HG02852 (cell line): ENCODE measurements at regions not wholly inside any gene's neighbourhood (a gene's known extent, or its start where the extent isn't known, plus 50 kb on each side); places are given as distances from the start of the nearest gene placed in this dataset.

Experiments used
- ATAC-seq: cut with Tn5 transposase; IDR thresholded peaks from one replicate; pipeline ENCODE4 v1.9.1; 2021; ENCODE audit warnings: mild to moderate bottlenecking, moderate library complexity; ENCODE audit not compliant: unreplicated experiment

GRCh38 chr4:22233230-22233629, 282.6 kb downstream of the ADGRA3 start:
- no peak for ATAC-seq

DNA sequence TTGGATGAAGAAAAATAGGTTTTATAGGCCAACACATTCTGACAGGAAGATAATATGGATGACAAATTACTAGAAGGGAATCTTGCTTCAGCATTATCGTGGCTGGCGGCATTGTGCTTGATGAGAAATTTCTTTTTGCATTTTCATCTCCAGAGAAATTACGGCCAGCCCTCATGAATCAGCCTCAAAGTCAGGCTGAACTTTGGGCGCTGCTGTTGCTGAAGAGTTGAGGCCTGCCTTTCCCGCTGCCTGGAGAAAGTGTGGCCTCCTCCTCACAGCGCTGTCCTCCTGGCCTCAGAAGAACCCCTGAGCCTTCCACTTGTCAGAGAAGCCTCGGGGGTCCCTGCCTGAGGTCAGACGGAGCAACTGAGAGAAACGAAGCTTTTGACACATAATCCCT, 272.4 kb upstream of the KCNIP4 start:
- no peak for ATAC-seq

DNA sequence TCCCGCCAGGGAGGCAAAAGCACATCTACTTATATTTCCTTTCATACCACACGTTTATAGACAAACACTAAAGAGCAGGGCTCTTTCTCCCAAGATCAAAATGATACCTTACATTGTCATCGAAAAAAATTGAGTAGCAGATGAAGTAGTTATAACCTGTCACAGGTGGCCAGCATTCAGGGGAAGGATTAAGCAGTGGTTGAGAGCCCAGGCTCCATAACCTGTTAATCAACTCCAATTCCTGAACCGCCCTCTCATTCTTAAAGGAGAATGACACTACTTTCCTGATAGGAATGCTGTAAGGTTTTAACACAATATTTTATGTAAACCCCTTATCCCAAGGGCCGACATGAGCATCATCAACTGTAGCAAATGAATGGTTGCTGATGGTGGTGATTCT, 268.9 kb upstream of the KCNIP4 start:
- no peak for ATAC-seq

DNA sequence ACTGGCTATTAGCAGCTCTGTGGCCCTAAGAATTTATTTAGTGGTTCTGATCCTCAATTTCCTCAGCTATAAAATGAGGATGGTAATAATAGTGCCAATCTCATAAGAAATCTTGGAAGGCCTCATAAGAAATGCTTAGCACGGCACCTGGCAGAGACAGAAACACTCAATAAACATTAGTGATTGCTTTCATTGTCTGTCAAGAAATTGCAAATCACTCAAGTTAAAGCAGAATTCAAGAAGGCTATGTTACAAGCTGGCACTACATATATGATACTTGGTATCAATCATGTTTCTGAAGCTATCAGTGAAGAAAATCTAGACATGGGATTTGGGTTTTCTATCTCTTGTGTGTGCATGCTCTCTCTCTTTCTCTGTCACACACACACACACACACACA, 267.7 kb upstream of the KCNIP4 start:
- ATAC-seq = no peak

- no peak for ATAC-seq
Observed at GRCh38 chr4:22215084-22215483, 266.5 kb upstream of the KCNIP4 start.

GRCh38 chr4:22203711-22204011, 255.1 kb upstream of the KCNIP4 start:
- no peak for ATAC-seq

GRCh38 chr4:22202975-22203710, 254.6 kb upstream of the KCNIP4 start:
- no peak for ATAC-seq

DNA sequence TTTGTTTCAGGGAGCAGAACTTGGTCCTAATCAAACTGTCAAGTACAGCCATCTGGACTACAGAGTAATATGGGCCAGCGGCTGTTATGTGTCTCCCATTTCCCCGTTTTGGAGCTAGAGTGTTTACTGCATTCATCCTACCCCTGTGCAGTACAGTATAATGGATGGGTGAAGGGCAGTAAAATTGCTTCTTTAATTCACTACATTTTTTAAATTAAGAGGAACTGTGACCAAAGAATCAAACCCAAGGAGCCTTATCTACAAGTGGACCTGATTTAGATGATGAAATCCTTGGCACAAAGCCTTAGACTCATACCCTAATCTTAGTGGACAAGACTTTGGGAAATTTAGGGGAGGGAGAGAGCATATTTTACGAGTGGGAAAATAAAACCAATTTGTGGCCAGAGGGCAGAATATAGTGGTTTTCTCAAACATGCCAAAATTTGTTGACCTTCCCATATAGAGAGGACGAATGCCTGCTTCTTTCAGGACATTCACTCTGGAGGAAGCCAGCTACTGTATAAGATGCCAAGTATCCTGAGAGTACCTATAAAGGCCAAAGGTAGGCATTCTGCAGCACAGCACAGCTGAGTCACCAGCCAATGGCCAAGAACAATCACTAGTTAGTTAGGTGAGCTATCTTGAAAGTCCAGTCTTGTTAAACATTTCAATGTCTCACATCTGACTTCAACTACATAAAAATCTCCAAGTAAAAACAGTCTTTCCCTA, 253.8 kb upstream of the KCNIP4 start:
- ATAC-seq = no peak

DNA sequence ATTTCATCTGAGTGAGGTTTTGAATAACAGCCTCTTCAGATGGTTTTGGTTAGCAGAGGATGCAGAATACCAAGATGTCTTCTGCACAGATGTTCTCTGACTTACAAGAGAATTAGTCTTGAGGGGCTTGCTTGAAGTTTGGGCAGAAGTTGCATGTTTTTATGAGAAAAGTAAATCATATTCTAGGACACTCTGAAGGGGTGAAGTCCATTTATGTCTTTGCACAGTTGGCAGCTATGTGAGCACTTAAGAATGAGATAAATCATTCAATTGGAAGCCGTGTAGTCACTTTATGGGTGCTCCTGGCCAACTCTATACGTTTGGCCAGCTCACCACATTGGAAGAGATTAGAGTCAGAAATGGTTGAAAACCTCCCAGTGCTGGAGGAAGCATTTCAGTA, 252.7 kb upstream of the KCNIP4 start:
- ATAC-seq = no peak

DNA sequence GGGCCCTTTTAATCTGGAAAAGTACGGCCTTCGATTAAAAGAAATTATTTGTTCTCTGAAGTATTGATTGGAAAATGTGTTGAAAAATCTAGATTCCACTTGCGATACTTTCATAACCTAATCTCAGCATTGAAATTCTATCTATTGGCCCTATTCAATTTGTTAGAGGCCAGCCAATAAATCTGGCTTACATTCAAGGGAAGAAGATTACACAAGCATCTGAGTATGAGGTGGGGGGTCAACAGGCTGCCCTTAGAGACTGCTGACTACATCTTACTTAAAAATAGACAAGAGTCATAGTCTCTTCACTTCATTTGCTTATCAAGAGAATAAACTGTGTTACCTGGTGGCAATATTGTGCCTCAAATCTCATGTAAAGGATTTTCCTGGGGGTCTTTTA, 248.0 kb upstream of the KCNIP4 start:
- ATAC-seq = no peak

DNA sequence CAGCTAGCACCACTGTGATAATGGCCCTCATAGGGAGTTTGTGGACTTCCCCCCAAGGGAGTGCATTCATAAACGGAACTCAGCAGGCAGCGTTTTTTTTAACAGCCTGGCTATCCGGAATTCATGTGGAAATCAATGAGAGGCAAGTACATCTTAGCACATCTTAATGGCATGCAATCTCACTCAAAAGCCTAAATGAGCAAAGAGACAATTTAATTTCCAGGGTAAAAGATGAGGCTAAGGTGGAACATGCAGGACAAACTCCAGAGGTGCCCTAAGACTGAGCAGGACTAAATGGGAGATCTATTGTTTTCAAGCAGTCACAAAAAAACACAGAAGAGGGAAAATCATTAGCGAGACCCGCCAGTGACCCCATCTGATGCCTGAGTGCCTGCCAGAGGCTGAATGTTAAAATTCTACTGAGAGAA, 243.5 kb upstream of the KCNIP4 start:
- no peak for ATAC-seq

DNA sequence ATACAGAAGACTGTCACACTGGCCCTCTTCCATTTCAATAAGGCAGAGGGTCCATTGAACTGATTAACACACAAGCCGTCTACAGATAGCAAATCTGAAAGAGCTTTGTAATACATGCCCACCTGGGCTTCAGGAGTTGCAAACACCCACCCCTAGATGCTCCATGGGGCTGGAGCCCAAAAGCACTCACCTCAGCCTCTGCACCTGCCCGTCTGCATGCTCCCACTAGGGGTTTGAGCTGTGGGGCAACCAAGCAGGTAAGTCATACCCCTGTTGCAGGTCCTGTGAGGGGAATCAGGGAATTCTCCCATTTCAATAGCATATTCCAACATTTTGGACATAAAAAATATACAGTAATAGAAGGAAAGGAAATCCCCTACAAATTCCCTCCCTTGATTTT, 243.0 kb upstream of the KCNIP4 start:
- ATAC-seq = no peak

- ATAC-seq = no peak
Observed at GRCh38 chr4:22190855-22191254, 242.3 kb upstream of the KCNIP4 start.

GRCh38 chr4:22187203-22187820, 238.7 kb upstream of the KCNIP4 start:
- ATAC-seq = no peak

DNA sequence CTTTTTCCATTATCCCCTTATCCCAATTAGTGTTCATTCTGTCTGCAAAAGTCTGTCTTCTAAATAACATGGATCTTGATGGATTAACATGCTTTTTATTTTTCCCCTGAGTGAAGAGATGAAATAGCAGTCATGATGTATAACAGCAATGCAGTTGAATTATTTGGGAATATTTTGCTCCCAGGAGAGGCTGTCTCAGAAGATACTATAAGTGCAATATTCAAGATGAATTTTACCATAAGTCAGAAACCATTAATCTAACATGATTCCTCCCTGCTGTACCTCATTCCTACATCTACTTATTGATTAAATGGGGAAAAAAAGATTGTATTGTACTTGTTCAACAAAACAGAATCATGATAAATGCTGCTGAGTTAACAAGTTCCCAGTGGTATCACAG, 233.2 kb upstream of the KCNIP4 start:
- ATAC-seq = no peak

DNA sequence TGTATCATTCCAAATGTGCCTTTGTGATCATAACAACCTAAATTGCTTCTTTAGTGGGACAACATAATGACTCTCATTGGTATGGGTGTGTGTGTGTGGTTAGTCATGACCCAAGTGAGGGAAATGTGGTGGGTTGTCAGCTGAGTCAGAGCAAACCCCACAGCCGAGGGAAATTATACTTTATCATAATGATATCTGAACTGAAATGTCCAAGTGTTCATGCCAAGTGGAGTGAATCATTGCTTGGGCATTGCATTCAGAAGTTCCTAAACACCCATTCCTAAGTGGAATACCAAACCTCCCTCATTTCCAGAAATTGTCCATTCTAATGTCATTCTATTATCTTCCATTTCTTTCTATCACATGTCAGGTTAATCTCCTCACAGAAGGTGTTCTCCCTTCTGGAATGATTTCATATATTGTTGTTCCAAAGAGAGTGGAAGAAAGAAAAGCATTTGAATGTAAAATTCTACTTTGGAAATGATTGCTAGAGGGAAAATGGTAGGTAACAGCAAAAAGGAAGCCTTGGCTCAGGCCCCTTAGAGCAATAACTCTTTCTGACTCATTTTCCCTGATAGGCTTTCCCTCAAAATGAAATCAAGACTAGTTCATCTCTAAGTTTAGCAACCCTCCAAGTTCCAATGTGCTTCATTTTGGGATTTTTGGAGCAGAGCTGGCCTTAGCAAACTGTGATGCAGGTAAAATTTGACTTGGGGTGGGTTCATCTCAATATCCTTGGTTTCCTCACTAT, 230.7 kb upstream of the KCNIP4 start:
- no peak for ATAC-seq

DNA sequence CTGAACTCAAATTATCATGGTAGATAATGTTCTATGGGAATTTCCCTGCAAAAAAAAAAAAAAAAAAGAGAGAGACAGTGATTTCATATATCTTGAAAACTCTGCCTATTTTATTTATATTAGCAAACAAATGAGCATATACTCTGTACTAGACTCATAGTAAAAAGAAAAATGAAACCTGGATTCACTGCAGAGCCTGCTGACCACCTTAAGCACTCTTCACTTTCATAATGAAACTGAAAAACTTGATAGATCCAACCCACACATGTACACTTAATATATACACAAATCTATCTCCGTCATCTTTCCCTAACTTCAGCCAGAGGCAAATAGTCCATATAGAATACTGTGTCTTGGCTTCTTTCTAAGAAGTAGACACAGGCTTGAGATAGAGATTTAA, 226.1 kb upstream of the KCNIP4 start:
- ATAC-seq = peak; percentile 47

- no peak for ATAC-seq
Observed at GRCh38 chr4:22170353-22170752, 221.8 kb upstream of the KCNIP4 start.

GRCh38 chr4:22167201-22167600, 218.6 kb upstream of the KCNIP4 start:
- no peak for ATAC-seq

- no peak for ATAC-seq
Observed at GRCh38 chr4:22162454-22162853, 213.9 kb upstream of the KCNIP4 start.

- no peak for ATAC-seq
Observed at GRCh38 chr4:22130741-22131140, 182.2 kb upstream of the KCNIP4 start.
